ENCODE measurements at regions not wholly inside any gene's neighbourhood (a gene's known extent, or its start where the extent isn't known, plus 50 kb on each side); places are given as distances from the start of the nearest gene placed in this dataset.

- Histone ChIP-seq H3K9ac (ENCODE audit: low read length) (no peak overlapping the region), H3K9me2 (ENCODE audit: low read depth, low read length) (no peaks in the 10 kb centered on the region), H3K27ac (ENCODE audit: low read depth, low read length, poor library complexity, severe bottlenecking) (no peak overlapping the region), H3K27me3 (ENCODE audit: insufficient read depth, low read length) (no peaks in the 10 kb centered on the region), H3K36me3 (ENCODE audit: insufficient read depth, low read length) (no peaks in the 10 kb centered on the region), H3K4me3 (ENCODE audit: low read depth, low read length, poor library complexity, severe bottlenecking) (no peak overlapping the region), H3F3A (ENCODE audit: insufficient read depth, low read length) (no peaks in the 10 kb centered on the region), H3K4me2 (ENCODE audit: low read length) (no peak overlapping the region), H4K20me1 (ENCODE audit: insufficient read depth, low read length) (no peaks in the 10 kb centered on the region), H3K9me3 (ENCODE audit: low read length) (no peaks in the 10 kb centered on the region), H3K4me1 (ENCODE audit: insufficient read depth, low read length, severe bottlenecking) (no peaks in the 10 kb centered on the region), H3K79me2 (ENCODE audit: insufficient read depth, low read length) (no peaks in the 10 kb centered on the region), H2AFZ (ENCODE audit: low read length) (no peak overlapping the region)
- TF ChIP-seq EZH2 (IDR thresholded peaks at IDR 0.05; ENCODE audit: borderline replicate concordance, low read length), result no peak
- no peak for TF ChIP-seq CTCF (IDR thresholded peaks at IDR 0.05; ENCODE audit: low read length)
Observed at GRCh38 chr12:93252221-93252620, 125.5 kb upstream of the NUDT4 start.

DNA sequence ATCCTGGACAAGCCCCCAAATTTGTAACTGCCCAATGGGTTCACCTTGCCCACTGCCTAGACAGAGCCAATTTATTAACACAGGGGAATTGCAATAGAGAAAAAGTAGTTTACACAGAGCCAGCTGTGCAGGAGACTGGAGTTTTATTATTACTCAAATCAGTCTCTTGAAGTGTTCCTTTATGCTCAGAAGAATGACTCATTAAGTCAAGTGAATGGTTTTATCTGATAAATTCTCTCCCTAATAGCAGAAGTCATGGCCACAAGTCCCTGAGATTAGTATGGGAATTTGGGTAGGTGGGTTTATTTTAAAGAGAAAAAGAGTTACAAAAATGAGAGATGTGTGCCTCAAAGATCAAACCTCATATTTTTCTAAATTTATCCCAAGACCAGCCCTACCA is 122.8 kb upstream of the NUDT4 start:
- H3K9me3 ChIP-seq (ENCODE audit: low read length), result no peaks in the 10 kb centered on the region
- H3K9me2 ChIP-seq (ENCODE audit: low read depth, low read length), result no peaks in the 10 kb centered on the region
- no peak overlapping the region for H3K4me2 ChIP-seq (ENCODE audit: low read length)
- H3K4me3 ChIP-seq (ENCODE audit: low read depth, low read length, poor library complexity, severe bottlenecking), result no peak overlapping the region
- no peaks in the 10 kb centered on the region for H3K27me3 ChIP-seq (ENCODE audit: insufficient read depth, low read length)
- H3K27ac ChIP-seq (ENCODE audit: low read depth, low read length, poor library complexity, severe bottlenecking), result no peak overlapping the region
- no peaks in the 10 kb centered on the region for H3F3A ChIP-seq (ENCODE audit: insufficient read depth, low read length)
- TF ChIP-seq EZH2 (IDR thresholded peaks at IDR 0.05; ENCODE audit: borderline replicate concordance, low read length), result no peak
- TF ChIP-seq CTCF (IDR thresholded peaks at IDR 0.05; ENCODE audit: low read length), result no peak
- no peaks in the 10 kb centered on the region for H4K20me1 ChIP-seq (ENCODE audit: insufficient read depth, low read length)
- no peak overlapping the region for H3K9ac ChIP-seq (ENCODE audit: low read length)
- H3K79me2 ChIP-seq (ENCODE audit: insufficient read depth, low read length), result no peaks in the 10 kb centered on the region
- H3K4me1 ChIP-seq (ENCODE audit: insufficient read depth, low read length, severe bottlenecking), result no peaks in the 10 kb centered on the region
- H2AFZ ChIP-seq (ENCODE audit: low read length), result no peak overlapping the region
- H3K36me3 ChIP-seq (ENCODE audit: insufficient read depth, low read length), result no peaks in the 10 kb centered on the region

DNA sequence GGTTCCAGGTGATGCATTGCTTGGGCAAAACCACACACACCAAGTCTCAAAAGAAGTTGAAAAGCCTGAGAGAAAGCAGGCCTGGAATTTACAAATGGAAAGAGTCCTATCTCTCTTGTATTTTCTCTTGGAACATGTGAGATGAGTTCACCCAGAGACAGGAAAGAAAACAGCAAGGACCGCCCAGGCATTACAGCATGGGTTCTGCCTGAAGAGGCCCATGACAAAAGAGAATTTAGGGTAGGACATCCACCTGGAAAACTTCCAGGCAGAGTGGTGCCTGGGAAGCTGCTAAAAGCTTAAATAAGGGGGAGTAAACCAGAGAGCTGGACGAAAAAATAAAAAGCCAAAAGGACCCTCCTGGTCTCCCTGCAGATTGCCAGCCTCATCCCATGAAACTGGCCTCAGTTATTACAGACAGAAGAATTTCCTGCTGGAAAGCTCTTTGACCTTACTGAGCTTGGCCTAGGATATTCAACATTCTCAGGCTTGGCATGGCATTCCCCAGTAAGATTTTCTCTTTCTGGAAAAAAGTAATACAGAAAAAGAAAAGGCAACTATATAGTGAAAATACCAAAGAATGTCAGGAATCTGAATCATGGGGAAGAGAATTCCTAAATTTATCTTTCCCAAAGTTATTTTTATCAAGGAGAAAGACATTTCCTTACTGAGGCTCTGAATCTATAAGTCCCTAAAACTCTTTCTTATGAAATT is 121.3 kb upstream of the NUDT4 start:
- no peaks in the 10 kb centered on the region for H3K9me3 ChIP-seq (ENCODE audit: low read length)
- H3K79me2 ChIP-seq (ENCODE audit: insufficient read depth, low read length), result no peaks in the 10 kb centered on the region
- H2AFZ ChIP-seq (ENCODE audit: low read length), result no peak overlapping the region
- H4K20me1 ChIP-seq (ENCODE audit: insufficient read depth, low read length), result no peaks in the 10 kb centered on the region
- no peaks in the 10 kb centered on the region for H3K27me3 ChIP-seq (ENCODE audit: insufficient read depth, low read length)
- H3F3A ChIP-seq (ENCODE audit: insufficient read depth, low read length), result no peaks in the 10 kb centered on the region
- TF ChIP-seq CTCF (IDR thresholded peaks at IDR 0.05; ENCODE audit: low read length) (no peak), EZH2 (IDR thresholded peaks at IDR 0.05; ENCODE audit: borderline replicate concordance, low read length) (no peak)
- H3K4me3 ChIP-seq (ENCODE audit: low read depth, low read length, poor library complexity, severe bottlenecking), result no peak overlapping the region
- no peaks in the 10 kb centered on the region for H3K9me2 ChIP-seq (ENCODE audit: low read depth, low read length)
- no peaks in the 10 kb centered on the region for H3K4me1 ChIP-seq (ENCODE audit: insufficient read depth, low read length, severe bottlenecking)
- H3K9ac ChIP-seq (ENCODE audit: low read length), result no peak overlapping the region
- H3K36me3 ChIP-seq (ENCODE audit: insufficient read depth, low read length), result no peaks in the 10 kb centered on the region
- H3K4me2 ChIP-seq (ENCODE audit: low read length), result no peak overlapping the region
- no peak overlapping the region for H3K27ac ChIP-seq (ENCODE audit: low read depth, low read length, poor library complexity, severe bottlenecking)
